ENCODE measurements at regions not wholly inside any gene's neighbourhood (a gene's known extent, or its start where the extent isn't known, plus 50 kb on each side); places are given as distances from the start of the nearest gene placed in this dataset.

DNA sequence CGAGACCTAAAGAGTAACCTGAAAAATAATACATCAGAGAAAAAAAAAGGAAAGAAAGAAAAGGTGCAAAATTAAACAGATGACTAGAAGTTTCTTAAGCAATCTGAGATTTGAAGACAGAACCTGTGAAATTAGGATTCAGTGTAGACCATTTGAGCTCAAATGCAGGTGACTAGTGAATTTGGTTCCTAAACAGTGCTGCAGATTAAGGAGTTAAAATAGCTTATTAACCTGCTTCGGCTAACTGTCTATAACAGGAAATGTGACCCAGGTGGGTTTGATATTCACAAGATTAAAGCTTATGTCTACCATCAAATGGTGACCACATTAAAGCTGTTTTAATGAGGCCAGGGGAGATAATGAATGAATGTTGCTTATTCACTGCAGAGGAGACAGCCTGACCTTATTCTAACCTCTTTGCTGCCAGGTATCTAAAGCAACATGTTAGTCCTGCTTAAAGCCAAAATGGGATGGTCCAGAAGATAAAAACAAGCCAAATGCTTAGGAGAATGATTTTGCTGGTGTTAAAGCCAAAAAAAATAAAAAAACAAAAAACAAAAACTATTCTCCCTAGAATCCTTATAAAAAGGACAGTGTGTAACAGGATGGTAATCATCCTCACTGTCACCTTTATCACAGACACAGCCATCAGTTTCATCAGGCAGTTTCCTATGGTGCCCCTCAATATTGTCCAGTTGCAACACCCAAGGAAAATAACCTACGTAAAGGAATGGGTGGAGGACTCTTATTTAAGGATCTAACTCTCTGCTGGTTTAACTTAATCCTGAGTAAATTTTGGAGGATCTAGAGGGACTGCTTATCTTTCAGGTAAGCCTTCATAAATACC is 769.0 kb upstream of the ZEB2 start:
- TF ChIP-seq, protein P1, sequence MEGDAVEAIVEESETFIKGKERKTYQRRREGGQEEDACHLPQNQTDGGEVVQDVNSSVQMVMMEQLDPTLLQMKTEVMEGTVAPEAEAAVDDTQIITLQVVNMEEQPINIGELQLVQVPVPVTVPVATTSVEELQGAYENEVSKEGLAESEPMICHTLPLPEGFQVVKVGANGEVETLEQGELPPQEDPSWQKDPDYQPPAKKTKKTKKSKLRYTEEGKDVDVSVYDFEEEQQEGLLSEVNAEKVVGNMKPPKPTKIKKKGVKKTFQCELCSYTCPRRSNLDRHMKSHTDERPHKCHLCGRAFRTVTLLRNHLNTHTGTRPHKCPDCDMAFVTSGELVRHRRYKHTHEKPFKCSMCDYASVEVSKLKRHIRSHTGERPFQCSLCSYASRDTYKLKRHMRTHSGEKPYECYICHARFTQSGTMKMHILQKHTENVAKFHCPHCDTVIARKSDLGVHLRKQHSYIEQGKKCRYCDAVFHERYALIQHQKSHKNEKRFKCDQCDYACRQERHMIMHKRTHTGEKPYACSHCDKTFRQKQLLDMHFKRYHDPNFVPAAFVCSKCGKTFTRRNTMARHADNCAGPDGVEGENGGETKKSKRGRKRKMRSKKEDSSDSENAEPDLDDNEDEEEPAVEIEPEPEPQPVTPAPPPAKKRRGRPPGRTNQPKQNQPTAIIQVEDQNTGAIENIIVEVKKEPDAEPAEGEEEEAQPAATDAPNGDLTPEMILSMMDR (IDR thresholded peaks at IDR 0.05 in 2 of 3, conservative IDR thresholded peaks at IDR 0.05 in 1 of 3; ENCODE audit: borderline replicate concordance in 1 of 3, insufficient read depth in 1 of 3, low read depth in 2 of 3, low read length in 2 of 3), result no peak
- TF ChIP-seq POLR2A (IDR thresholded peaks at IDR 0.05; ENCODE audit: borderline replicate concordance, extremely low read depth, insufficient read depth, insufficient read length) (no peak), CEBPB (IDR thresholded peaks at IDR 0.05; ENCODE audit: low read depth) (no peak)
